Peyer's patch (tissue), 4 donors: ENCODE measurements at regions not wholly inside any gene's neighbourhood (a gene's known extent, or its start where the extent isn't known, plus 50 kb on each side); places are given as distances from the start of the nearest gene placed in this dataset.

ENCODE experiments used
- POLR2A ChIP-seq, 2 donors: fragments of 450-650 bp; IDR thresholded peaks; one replicate each; pipeline ENCODE4 v1.5.1; 2017; ENCODE audit warnings: antibody characterized with exemption in 2 of 2, mild to moderate bottlenecking in 2 of 2, moderate library complexity in 2 of 2
- TF ChIP-seq, protein P1 (sequence below), 6 experiments: fragments of 450-650 bp in 4 of 6; fragments of 200-600 bp in 2 of 6; sonication (generic) in 1 of 6; IDR thresholded peaks; one replicate each; pipeline ENCODE4 v1.5.1; 2017 to 2019; ENCODE audit warnings: antibody characterized with exemption in 6 of 6, mild to moderate bottlenecking in 3 of 6, moderate library complexity in 1 of 6

DNA sequence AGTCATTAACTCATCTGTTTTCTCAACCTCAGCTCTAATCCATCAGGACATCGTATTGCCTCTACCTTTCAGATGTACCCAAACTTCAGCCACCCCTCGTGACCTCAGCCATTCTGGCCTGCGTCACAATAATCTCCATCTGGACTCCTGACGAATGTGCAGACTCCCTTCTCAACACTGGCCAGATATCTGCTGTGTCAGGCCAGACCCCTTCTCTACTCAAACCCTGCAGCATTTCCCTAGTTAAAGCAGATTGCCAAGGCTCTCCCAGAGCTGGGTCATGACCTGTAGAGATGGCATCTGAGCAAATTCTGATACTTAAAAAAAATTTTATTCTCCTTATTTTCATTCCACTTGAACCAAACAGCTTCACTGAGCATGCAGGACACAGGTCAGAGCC is 69.5 kb upstream of the TMEM18 start:
- TF ChIP-seq, protein P1, sequence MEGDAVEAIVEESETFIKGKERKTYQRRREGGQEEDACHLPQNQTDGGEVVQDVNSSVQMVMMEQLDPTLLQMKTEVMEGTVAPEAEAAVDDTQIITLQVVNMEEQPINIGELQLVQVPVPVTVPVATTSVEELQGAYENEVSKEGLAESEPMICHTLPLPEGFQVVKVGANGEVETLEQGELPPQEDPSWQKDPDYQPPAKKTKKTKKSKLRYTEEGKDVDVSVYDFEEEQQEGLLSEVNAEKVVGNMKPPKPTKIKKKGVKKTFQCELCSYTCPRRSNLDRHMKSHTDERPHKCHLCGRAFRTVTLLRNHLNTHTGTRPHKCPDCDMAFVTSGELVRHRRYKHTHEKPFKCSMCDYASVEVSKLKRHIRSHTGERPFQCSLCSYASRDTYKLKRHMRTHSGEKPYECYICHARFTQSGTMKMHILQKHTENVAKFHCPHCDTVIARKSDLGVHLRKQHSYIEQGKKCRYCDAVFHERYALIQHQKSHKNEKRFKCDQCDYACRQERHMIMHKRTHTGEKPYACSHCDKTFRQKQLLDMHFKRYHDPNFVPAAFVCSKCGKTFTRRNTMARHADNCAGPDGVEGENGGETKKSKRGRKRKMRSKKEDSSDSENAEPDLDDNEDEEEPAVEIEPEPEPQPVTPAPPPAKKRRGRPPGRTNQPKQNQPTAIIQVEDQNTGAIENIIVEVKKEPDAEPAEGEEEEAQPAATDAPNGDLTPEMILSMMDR (IDR thresholded peaks at IDR 0.05), result no peak
- TF ChIP-seq POLR2A (IDR thresholded peaks at IDR 0.05), result no peak
